Hepatocyte (in vitro differentiated cells): ENCODE measurements at regions not wholly inside any gene's neighbourhood (a gene's known extent, or its start where the extent isn't known, plus 50 kb on each side); places are given as distances from the start of the nearest gene placed in this dataset.

Source experiments
- DNase-seq: peaks from one replicate; pipeline ENCODE4 v3.0.0-alpha.2; 2016; ENCODE audit warnings: low spot score
- H2AFZ ChIP-seq: fragments of 200-600 bp; sonication (generic); 2 replicates; pipeline ENCODE4 v1.6.0; 2016; ENCODE audit warnings: antibody characterized with exemption, mild to moderate bottlenecking
- H3K27ac ChIP-seq: fragments of 200-600 bp; sonication (generic); 2 replicates; pipeline ENCODE4 v1.5.1; 2016; ENCODE audit warnings: mild to moderate bottlenecking
- H3K27me3 ChIP-seq: fragments of 200-600 bp; sonication (generic); 2 replicates; pipeline ENCODE4 v1.6.1; 2016
- H3K36me3 ChIP-seq: fragments of 200-600 bp; sonication (generic); replicated peaks from 2 replicates; pipeline ENCODE4 v1.5.1; 2016; ENCODE audit warnings: low read depth; ENCODE audit not compliant: insufficient read depth
- H3K4me1 ChIP-seq: fragments of 200-600 bp; sonication (generic); 2 replicates; pipeline ENCODE4 v1.5.1; 2016; ENCODE audit warnings: mild to moderate bottlenecking, moderate library complexity; ENCODE audit not compliant: insufficient read depth
- H3K4me2 ChIP-seq: fragments of 200-600 bp; sonication (generic); 2 replicates; pipeline ENCODE4 v1.6.0; 2016
- H3K4me3 ChIP-seq: fragments of 200-600 bp; sonication (generic); 2 replicates; pipeline ENCODE4 v1.5.1; 2016; ENCODE audit warnings: mild to moderate bottlenecking
- H3K79me2 ChIP-seq: fragments of 200-600 bp; sonication (generic); 2 replicates; pipeline ENCODE4 v1.6.0; 2017; ENCODE audit warnings: mild to moderate bottlenecking
- H3K9me2 ChIP-seq: fragments of 200-600 bp; sonication (generic); replicated peaks from 2 replicates; pipeline ENCODE4 v1.6.0; 2017; ENCODE audit warnings: mild to moderate bottlenecking; ENCODE audit not compliant: insufficient read depth
- H3K9me3 ChIP-seq: fragments of 200-600 bp; sonication (generic); 2 replicates; pipeline ENCODE4 v1.5.1; 2016; ENCODE audit warnings: low read depth, mild to moderate bottlenecking
- H4K20me1 ChIP-seq: fragments of 200-600 bp; sonication (generic); 2 replicates; pipeline ENCODE4 v1.6.0; 2016; ENCODE audit warnings: mild to moderate bottlenecking; ENCODE audit not compliant: insufficient read depth, poor library complexity, severe bottlenecking
- EZH2 ChIP-seq: fragments of 200-600 bp; sonication (generic); IDR thresholded peaks from 2 replicates; pipeline ENCODE4 v1.6.1; 2016; ENCODE audit warnings: antibody characterized with exemption, mild to moderate bottlenecking, borderline replicate concordance
- EZH2phosphoT487 ChIP-seq: fragments of 200-600 bp; sonication (generic); IDR thresholded peaks from one replicate; pipeline ENCODE4 v1.6.1; 2018; ENCODE audit warnings: antibody characterized with exemption, mild to moderate bottlenecking, low read depth, moderate library complexity; ENCODE audit not compliant: unreplicated experiment, severe bottlenecking
- WGBS: methylation state at CpG from one replicate; pipeline ENCODE4 v1.1.6; 2016; ENCODE audit warnings: low lambda C conversion rate; ENCODE audit errors: missing lambda C conversion rate; 5-methylcytosine and 5-hydroxymethylcytosine counted together
- TF ChIP-seq, protein P1 (sequence below): fragments of 200-600 bp; sonication (generic); IDR thresholded peaks from 2 replicates; pipeline ENCODE4 v1.5.1; 2016; ENCODE audit warnings: antibody characterized with exemption, mild to moderate bottlenecking; ENCODE audit not compliant: poor library complexity

- no peak overlapping the region for H3K4me3 ChIP-seq
- H3K27me3 ChIP-seq: no peaks in the 10 kb centered on the region
- no peaks in the 10 kb centered on the region for H3K79me2 ChIP-seq
- no peaks in the 10 kb centered on the region for H3K36me3 ChIP-seq
- 83% methylated on average over 2 of the region's 2 CpGs for WGBS
- H3K27ac ChIP-seq: no peak overlapping the region
- H3K4me2 ChIP-seq: no peak overlapping the region
- H4K20me1 ChIP-seq: no peaks in the 10 kb centered on the region
- no peak for TF ChIP-seq EZH2phosphoT487
- TF ChIP-seq, protein P1, sequence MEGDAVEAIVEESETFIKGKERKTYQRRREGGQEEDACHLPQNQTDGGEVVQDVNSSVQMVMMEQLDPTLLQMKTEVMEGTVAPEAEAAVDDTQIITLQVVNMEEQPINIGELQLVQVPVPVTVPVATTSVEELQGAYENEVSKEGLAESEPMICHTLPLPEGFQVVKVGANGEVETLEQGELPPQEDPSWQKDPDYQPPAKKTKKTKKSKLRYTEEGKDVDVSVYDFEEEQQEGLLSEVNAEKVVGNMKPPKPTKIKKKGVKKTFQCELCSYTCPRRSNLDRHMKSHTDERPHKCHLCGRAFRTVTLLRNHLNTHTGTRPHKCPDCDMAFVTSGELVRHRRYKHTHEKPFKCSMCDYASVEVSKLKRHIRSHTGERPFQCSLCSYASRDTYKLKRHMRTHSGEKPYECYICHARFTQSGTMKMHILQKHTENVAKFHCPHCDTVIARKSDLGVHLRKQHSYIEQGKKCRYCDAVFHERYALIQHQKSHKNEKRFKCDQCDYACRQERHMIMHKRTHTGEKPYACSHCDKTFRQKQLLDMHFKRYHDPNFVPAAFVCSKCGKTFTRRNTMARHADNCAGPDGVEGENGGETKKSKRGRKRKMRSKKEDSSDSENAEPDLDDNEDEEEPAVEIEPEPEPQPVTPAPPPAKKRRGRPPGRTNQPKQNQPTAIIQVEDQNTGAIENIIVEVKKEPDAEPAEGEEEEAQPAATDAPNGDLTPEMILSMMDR: no peak
- no peak for TF ChIP-seq EZH2
- no peak overlapping the region for H2AFZ ChIP-seq
- no peaks in the 10 kb centered on the region for H3K9me2 ChIP-seq
- DNase-seq: no peak
- H3K4me1 ChIP-seq: no peaks in the 10 kb centered on the region
- H3K9me3 ChIP-seq: no peaks in the 10 kb centered on the region
Observed at GRCh38 chr21:23394458-23394857, 2212.8 kb downstream of the MRPL39 start.

DNA sequence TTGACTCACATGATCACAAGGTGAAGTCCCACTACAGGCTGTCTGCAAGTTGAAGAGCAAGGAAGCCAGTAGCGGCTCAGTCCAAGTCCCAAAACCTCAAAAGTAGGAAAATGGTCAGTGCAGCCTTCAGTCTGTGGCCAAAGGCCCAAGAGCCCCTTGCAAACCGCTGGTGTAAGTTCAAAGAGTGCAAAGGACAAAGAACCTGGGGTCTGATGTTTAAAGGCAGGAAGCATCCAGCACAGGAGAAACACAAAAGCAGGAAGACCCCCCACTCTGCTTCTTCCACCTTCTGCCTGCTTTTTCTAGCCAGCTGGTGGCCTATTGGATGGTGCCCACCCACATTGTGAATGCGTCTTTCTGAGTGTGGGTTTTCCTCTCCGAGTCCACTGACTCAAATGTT, 2222.6 kb downstream of the MRPL39 start:
- no peak overlapping the region for H3K4me2 ChIP-seq
- H2AFZ ChIP-seq: no peak overlapping the region
- H3K4me1 ChIP-seq: no peaks in the 10 kb centered on the region
- no peaks in the 10 kb centered on the region for H3K36me3 ChIP-seq
- H3K9me2 ChIP-seq: no peaks in the 10 kb centered on the region
- H3K27ac ChIP-seq: no peak overlapping the region
- no peaks in the 10 kb centered on the region for H3K79me2 ChIP-seq
- H4K20me1 ChIP-seq: no peaks in the 10 kb centered on the region
- no peaks in the 10 kb centered on the region for H3K9me3 ChIP-seq
- no peaks in the 10 kb centered on the region for H3K27me3 ChIP-seq
- DNase-seq: no peak
- TF ChIP-seq EZH2 (no peak), EZH2phosphoT487 (no peak)
- TF ChIP-seq, protein P1: no peak
- 48% methylated on average over 4 of the region's 4 CpGs for WGBS
- H3K4me3 ChIP-seq: no peak overlapping the region

DNA sequence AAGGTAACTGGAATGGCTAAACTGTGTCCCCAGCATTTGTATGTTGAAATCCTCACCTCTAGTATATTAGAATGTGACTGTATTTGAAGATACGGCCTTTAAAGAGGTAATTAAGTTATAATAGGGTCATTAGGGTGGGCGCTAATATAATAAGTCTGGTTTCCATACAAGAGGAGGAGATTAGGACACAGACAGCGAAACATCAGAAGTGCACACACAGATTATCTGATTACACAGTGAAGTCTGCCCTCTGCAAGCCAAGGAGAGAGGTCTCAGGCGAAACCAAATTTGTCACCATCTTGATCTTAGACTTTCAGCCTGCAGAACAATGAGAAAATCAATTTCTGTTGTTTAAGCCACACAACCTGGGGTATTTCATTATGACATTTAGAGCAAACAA, 2233.1 kb downstream of the MRPL39 start:
- DNase-seq: no peak
- Histone ChIP-seq H3K79me2 (no peaks in the 10 kb centered on the region), H2AFZ (no peak overlapping the region), H3K9me3 (no peaks in the 10 kb centered on the region), H3K9me2 (no peaks in the 10 kb centered on the region), H3K36me3 (no peaks in the 10 kb centered on the region), H3K27ac (no peak overlapping the region), H3K4me3 (no peak overlapping the region), H4K20me1 (no peaks in the 10 kb centered on the region), H3K27me3 (no peaks in the 10 kb centered on the region), H3K4me1 (no peaks in the 10 kb centered on the region), H3K4me2 (no peak overlapping the region)
- 79% methylated on average over 4 of the region's 4 CpGs for WGBS
- TF ChIP-seq EZH2: no peak
- TF ChIP-seq EZH2phosphoT487: no peak
- TF ChIP-seq, protein P1: no peak

DNA sequence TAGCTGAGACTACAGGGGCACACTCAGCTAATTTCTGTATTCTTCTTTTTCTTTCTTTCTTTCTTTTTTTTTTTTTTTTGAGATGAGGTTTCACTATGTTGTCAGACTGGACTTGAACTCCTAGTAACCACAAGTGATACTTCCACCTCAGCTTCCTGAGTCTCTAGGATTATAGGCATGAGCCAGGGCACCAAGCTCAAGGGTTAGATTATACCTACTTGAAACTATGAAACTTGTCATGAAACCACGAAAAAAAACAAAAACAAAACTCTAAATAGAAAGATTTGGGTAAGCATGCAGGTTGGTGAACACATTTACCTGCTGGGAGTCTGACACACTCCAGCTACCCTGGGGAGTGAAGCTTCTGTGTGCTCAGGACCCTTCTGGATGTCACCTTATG, 2250.4 kb downstream of the MRPL39 start:
- Histone ChIP-seq H3K4me2 (no peak overlapping the region), H3K27ac (no peak overlapping the region), H3K9me2 (no peaks in the 10 kb centered on the region), H3K36me3 (no peaks in the 10 kb centered on the region), H3K4me3 (no peak overlapping the region), H3K79me2 (no peaks in the 10 kb centered on the region), H3K27me3 (no peaks in the 10 kb centered on the region), H4K20me1 (no peaks in the 10 kb centered on the region), H3K9me3 (no peaks in the 10 kb centered on the region), H2AFZ (no peak overlapping the region), H3K4me1 (no peaks in the 10 kb centered on the region)
- no peak for DNase-seq
- no peak for TF ChIP-seq EZH2phosphoT487
- no peak for TF ChIP-seq EZH2
- TF ChIP-seq, protein P1: no peak
- WGBS: 70% methylated on average over 1 of the region's 1 CpG
